8988T (cell line): ENCODE measurements at regions not wholly inside any gene's neighbourhood (a gene's known extent, or its start where the extent isn't known, plus 50 kb on each side); places are given as distances from the start of the nearest gene placed in this dataset.

ENCODE experiments used
- DNase-seq: peaks from one replicate; pipeline ENCODE4 v3.0.0; 2011

GRCh38 chr13:111394211-111394922 lies 73.9 kb downstream of the TEX29 start:
- DNase-seq, result no peak

GRCh38 chr13:111395511-111396393 lies 75.3 kb downstream of the TEX29 start:
- no peak for DNase-seq

- DNase-seq, result no peak
These were observed 76.0 kb downstream of the TEX29 start for GRCh38 chr13:111396457-111396856.

- DNase-seq, result no peak
These were observed 76.9 kb downstream of the TEX29 start for GRCh38 chr13:111397202-111397880.

GRCh38 chr13:111398196-111398595 lies 77.8 kb downstream of the TEX29 start:
- DNase-seq, result no peak

- DNase-seq, result no peak
These were observed 78.4 kb downstream of the TEX29 start for GRCh38 chr13:111398715-111399299.

GRCh38 chr13:111399334-111399733 lies 78.9 kb downstream of the TEX29 start:
- DNase-seq, result no peak

GRCh38 chr13:111399776-111400538 lies 79.5 kb downstream of the TEX29 start:
- no peak for DNase-seq

GRCh38 chr13:111401151-111401550 lies 80.7 kb downstream of the TEX29 start:
- DNase-seq, result no peak

- DNase-seq, result no peak
These were observed 81.3 kb downstream of the TEX29 start for GRCh38 chr13:111401755-111402154.

GRCh38 chr13:111402441-111402840 lies 82.0 kb downstream of the TEX29 start:
- no peak for DNase-seq

GRCh38 chr13:111403266-111403665 lies 82.8 kb downstream of the TEX29 start:
- DNase-seq, result no peak

- no peak for DNase-seq
These were observed 84.3 kb downstream of the TEX29 start for GRCh38 chr13:111404746-111405145.

- no peak for DNase-seq
These were observed 86.2 kb downstream of the TEX29 start for GRCh38 chr13:111406636-111407035.

GRCh38 chr13:111407381-111408131 lies 87.1 kb downstream of the TEX29 start:
- DNase-seq, result no peak

GRCh38 chr13:111409413-111409812 lies 89.0 kb downstream of the TEX29 start:
- no peak for DNase-seq

- DNase-seq, result no peak
These were observed 90.0 kb downstream of the TEX29 start for GRCh38 chr13:111410232-111411021.

- DNase-seq, result no peak
These were observed 90.9 kb downstream of the TEX29 start for GRCh38 chr13:111411151-111411858.

- DNase-seq, result no peak
These were observed 91.6 kb downstream of the TEX29 start for GRCh38 chr13:111411919-111412650.
